Trophoblast cell (in vitro differentiated cells and primary cell): ENCODE measurements at regions not wholly inside any gene's neighbourhood (a gene's known extent, or its start where the extent isn't known, plus 50 kb on each side); places are given as distances from the start of the nearest gene placed in this dataset.

ENCODE experiments used
- DNase-seq, 2 donors: peaks; one replicate each; pipeline ENCODE4 v3.0.0-alpha.2; 2016
- H2AFZ ChIP-seq: 2 replicates; pipeline ENCODE4 v1.6.1; 2013; ENCODE audit warnings: low read length, moderate library complexity, mild to moderate bottlenecking; ENCODE audit not compliant: insufficient read depth, poor library complexity
- H2AK5ac ChIP-seq: 2 replicates; pipeline ENCODE4 v1.6.1; 2013; ENCODE audit warnings: mild to moderate bottlenecking, low read length
- H2BK120ac ChIP-seq: 2 replicates; pipeline ENCODE4 v1.6.1; 2013; ENCODE audit warnings: low read length, mild to moderate bottlenecking, moderate library complexity; ENCODE audit not compliant: insufficient read depth, poor library complexity
- H2BK12ac ChIP-seq: 2 replicates; pipeline ENCODE4 v1.6.1; 2013; ENCODE audit warnings: mild to moderate bottlenecking, low read length, moderate library complexity
- H2BK5ac ChIP-seq: 2 replicates; pipeline ENCODE4 v1.6.1; 2013; ENCODE audit warnings: low read length, low read depth, moderate library complexity, mild to moderate bottlenecking; ENCODE audit not compliant: poor library complexity
- H3K14ac ChIP-seq: 2 replicates; pipeline ENCODE4 v1.6.1; 2013; ENCODE audit warnings: mild to moderate bottlenecking, low read length
- H3K18ac ChIP-seq: 2 replicates; pipeline ENCODE4 v1.6.1; 2013; ENCODE audit warnings: mild to moderate bottlenecking, low read length
- H3K23ac ChIP-seq: 2 replicates; pipeline ENCODE4 v1.6.1; 2013; ENCODE audit warnings: low read length
- H3K27ac ChIP-seq: 2 replicates; pipeline ENCODE4 v1.5.1; 2013; ENCODE audit warnings: low read depth, mild to moderate bottlenecking, inconsistent platforms, low read length, moderate library complexity
- H3K27me3 ChIP-seq: 2 replicates; pipeline ENCODE4 v1.6.1; 2013; ENCODE audit warnings: inconsistent platforms, mild to moderate bottlenecking, low read length, moderate library complexity; ENCODE audit not compliant: insufficient read depth
- H3K36me3 ChIP-seq, 2 experiments: 1 replicate in 1 of 2; 2 replicates in 1 of 2; pipeline ENCODE4 v1.6.1; 2013; ENCODE audit warnings: low read length in 2 of 2, mild to moderate bottlenecking in 2 of 2, moderate library complexity in 1 of 2; ENCODE audit not compliant: insufficient read depth in 2 of 2, control insufficient read depth in 1 of 2
- H3K4ac ChIP-seq: 2 replicates; pipeline ENCODE4 v1.6.1; 2013; ENCODE audit warnings: low read depth, mild to moderate bottlenecking, low read length, moderate library complexity
- H3K4me1 ChIP-seq, 2 experiments: 1 replicate in 1 of 2; 2 replicates in 1 of 2; pipeline ENCODE4 v1.6.1; 2013; ENCODE audit warnings: low read length in 2 of 2, mild to moderate bottlenecking in 2 of 2, moderate library complexity in 1 of 2; ENCODE audit not compliant: insufficient read depth in 2 of 2, control insufficient read depth in 1 of 2
- H3K4me2 ChIP-seq: 2 replicates; pipeline ENCODE4 v1.6.1; 2013; ENCODE audit warnings: inconsistent platforms, mild to moderate bottlenecking, low read length, moderate library complexity
- H3K4me3 ChIP-seq: 2 replicates; pipeline ENCODE4 v1.5.1; 2013; ENCODE audit warnings: mild to moderate bottlenecking, low read depth, low read length, inconsistent platforms
- H3K79me1 ChIP-seq: one replicate; pipeline ENCODE4 v1.6.1; 2013; ENCODE audit warnings: low read length
- H3K79me2 ChIP-seq: 2 replicates; pipeline ENCODE4 v1.6.1; 2013; ENCODE audit warnings: low read length, mild to moderate bottlenecking; ENCODE audit not compliant: control insufficient read depth, insufficient read depth, poor library complexity
- H3K9ac ChIP-seq: 2 replicates; pipeline ENCODE4 v1.6.1; 2013; ENCODE audit warnings: mild to moderate bottlenecking, low read length
- H3K9me3 ChIP-seq: 2 replicates; pipeline ENCODE4 v1.6.1; 2013; ENCODE audit warnings: low read depth, mild to moderate bottlenecking, control low read depth, inconsistent platforms, low read length; ENCODE audit not compliant: insufficient read depth
- H4K12ac ChIP-seq: 2 replicates; pipeline ENCODE4 v1.6.1; 2013; ENCODE audit warnings: low read depth, mild to moderate bottlenecking, low read length, moderate library complexity
- H4K8ac ChIP-seq: 2 replicates; pipeline ENCODE4 v1.6.1; 2013; ENCODE audit warnings: low read depth, mild to moderate bottlenecking, low read length, moderate library complexity
- H4K91ac ChIP-seq: one replicate; pipeline ENCODE4 v1.6.1; 2013; ENCODE audit warnings: low read depth, mild to moderate bottlenecking, low read length, moderate library complexity
- WGBS: extraction: QIAGEN DNeasy Blood & Tissue Kit; methylation state at CpG from one replicate; pipeline ENCODE4 v1.1.7; 2013; ENCODE audit warnings: missing lambda C conversion rate; ENCODE audit not compliant: insufficient read length, insufficient coverage; ENCODE audit errors: extremely low coverage; 5-methylcytosine and 5-hydroxymethylcytosine counted together

DNA sequence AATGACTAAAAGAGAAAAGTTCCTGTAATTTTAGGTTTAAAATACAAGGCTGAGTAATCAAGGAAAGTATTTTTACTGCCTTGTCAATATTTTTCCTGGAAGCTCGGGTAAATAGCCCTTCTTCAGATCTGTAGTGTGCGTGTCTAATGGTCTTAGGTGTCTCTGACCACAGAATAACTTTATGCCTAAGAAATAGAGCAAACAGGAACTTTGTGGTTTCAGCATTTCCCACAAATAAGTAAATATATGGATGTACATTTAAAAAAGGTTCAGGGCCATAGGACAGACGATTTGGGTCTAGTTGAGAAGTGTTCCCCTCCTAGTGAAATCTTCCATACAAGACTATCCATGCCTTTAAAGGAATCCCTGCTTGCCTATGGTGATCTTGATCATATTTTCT lies 107.0 kb downstream of the ZC3H11B start:
- Histone ChIP-seq H3K36me3 (no peaks in the 10 kb centered on the region), H3K9ac (no peak overlapping the region), H3K79me1 (no peaks in the 10 kb centered on the region), H2BK120ac (no peak overlapping the region), H2AFZ (no peak overlapping the region), H4K12ac (no peak overlapping the region), H3K79me2 (no peaks in the 10 kb centered on the region), H2BK12ac (no peak overlapping the region), H2BK5ac (no peak overlapping the region), H3K23ac (no peak overlapping the region), H3K4me3 (no peak overlapping the region), H3K4me1 (no peaks in the 10 kb centered on the region), H3K4ac (no peak overlapping the region), H3K9me3 (no peaks in the 10 kb centered on the region), H4K91ac (no peak overlapping the region), H3K27ac (no peak overlapping the region), H3K4me2 (no peak overlapping the region), H2AK5ac (no peak overlapping the region), H4K8ac (no peak overlapping the region), H3K14ac (no peak overlapping the region), H3K27me3 (no peaks in the 10 kb centered on the region), H3K18ac (no peak overlapping the region)
- no CpG with 5 or more reads among the region's 3 CpGs for whole genome bisulfite sequencing
- no peak for DNase-seq

GRCh38 chr1:219503604-219504003 lies 109.3 kb downstream of the ZC3H11B start:
- Histone ChIP-seq H3K27ac (no peak overlapping the region), H3K14ac (no peak overlapping the region), H3K4me2 (no peak overlapping the region), H3K79me1 (no peaks in the 10 kb centered on the region), H3K27me3 (no peaks in the 10 kb centered on the region), H3K23ac (no peak overlapping the region), H2BK120ac (no peak overlapping the region), H2BK5ac (no peak overlapping the region), H4K91ac (no peak overlapping the region), H3K36me3 (no peaks in the 10 kb centered on the region), H2AFZ (no peak overlapping the region), H3K4me1 (peaks cover 0 to 1% of the 10 kb centered on the region in 2 experiments), H2BK12ac (no peak overlapping the region), H3K4me3 (no peak overlapping the region), H4K8ac (no peak overlapping the region), H3K9ac (no peak overlapping the region), H3K9me3 (no peaks in the 10 kb centered on the region), H4K12ac (no peak overlapping the region), H3K4ac (no peak overlapping the region), H2AK5ac (no peak overlapping the region), H3K18ac (no peak overlapping the region), H3K79me2 (no peaks in the 10 kb centered on the region)
- DNase-seq = no peak
- WGBS = no CpG with 5 or more reads among the region's 4 CpGs

- Histone ChIP-seq H3K9ac (no peak overlapping the region), H2AK5ac (no peak overlapping the region), H2BK12ac (no peak overlapping the region), H3K9me3 (no peaks in the 10 kb centered on the region), H3K4ac (no peak overlapping the region), H3K18ac (no peak overlapping the region), H3K27me3 (no peaks in the 10 kb centered on the region), H2BK5ac (no peak overlapping the region), H4K8ac (no peak overlapping the region), H3K79me2 (no peaks in the 10 kb centered on the region), H3K36me3 (no peaks in the 10 kb centered on the region), H2BK120ac (no peak overlapping the region), H3K23ac (no peak overlapping the region), H3K79me1 (no peaks in the 10 kb centered on the region), H3K4me2 (no peak overlapping the region), H4K91ac (no peak overlapping the region), H3K14ac (no peak overlapping the region), H3K27ac (no peak overlapping the region), H3K4me3 (no peak overlapping the region), H4K12ac (no peak overlapping the region), H3K4me1 (peaks cover 0 to 1% of the 10 kb centered on the region in 2 experiments), H2AFZ (no peak overlapping the region)
- no peak for DNase-seq
- no CpG with 5 or more reads among the region's 6 CpGs for WGBS
Observed at GRCh38 chr1:219500327-219500897, 112.5 kb downstream of the ZC3H11B start.

DNA sequence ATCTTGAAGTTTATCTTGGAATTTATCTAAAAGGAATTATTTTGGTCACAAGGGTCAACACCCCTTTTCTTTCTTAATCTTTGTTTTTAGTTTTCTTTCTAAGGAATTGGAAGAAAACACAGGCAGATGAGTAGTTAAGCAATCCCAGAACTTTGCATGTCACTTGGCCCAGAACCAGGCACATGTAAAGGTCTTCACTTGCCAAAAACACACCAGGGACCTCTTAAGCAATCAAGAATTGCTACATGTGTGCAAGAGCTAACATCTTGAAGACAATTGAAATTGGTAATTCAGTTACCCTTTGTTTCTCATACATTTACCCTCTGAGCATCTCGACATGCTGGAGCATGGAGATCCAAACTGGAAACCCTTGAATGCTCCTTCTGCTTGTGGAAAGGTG lies 114.2 kb downstream of the ZC3H11B start:
- Histone ChIP-seq H3K4me3 (no peak overlapping the region), H3K23ac (no peak overlapping the region), H2BK5ac (no peak overlapping the region), H4K12ac (no peak overlapping the region), H3K14ac (no peak overlapping the region), H3K4me2 (no peak overlapping the region), H2BK120ac (no peak overlapping the region), H2BK12ac (no peak overlapping the region), H4K91ac (no peak overlapping the region), H3K4me1 (peaks cover 0 to 1% of the 10 kb centered on the region in 2 experiments), H3K79me2 (no peaks in the 10 kb centered on the region), H3K9me3 (no peaks in the 10 kb centered on the region), H2AK5ac (no peak overlapping the region), H3K27ac (no peak overlapping the region), H3K9ac (no peak overlapping the region), H2AFZ (no peak overlapping the region), H3K18ac (no peak overlapping the region), H4K8ac (no peak overlapping the region), H3K4ac (no peak overlapping the region), H3K79me1 (no peaks in the 10 kb centered on the region), H3K36me3 (no peaks in the 10 kb centered on the region), H3K27me3 (no peaks in the 10 kb centered on the region)
- peak in 1 of 2 donors; percentile 24 for DNase-seq
- WGBS = no CpG with 5 or more reads among the region's 1 CpG
